NCI-H128 (cell line): ENCODE measurements at regions not wholly inside any gene's neighbourhood (a gene's known extent, or its start where the extent isn't known, plus 50 kb on each side); places are given as distances from the start of the nearest gene placed in this dataset.
A peak's percentile ranks its signal among the peaks of the same experiment; 100 is the strongest.

ENCODE experiments used
- DNase-seq: peaks from one replicate; lab custom pipeline; 2025; ENCODE audit not compliant: unreplicated experiment; lab: John Stamatoyannopoulos, UW

GRCh38 chr3:177590826-177591225 is 393.5 kb upstream of the TBL1XR1 start:
- DNase-seq: no peak

GRCh38 chr3:177591379-177591778 is 394.1 kb upstream of the TBL1XR1 start:
- no peak for DNase-seq

GRCh38 chr3:177594096-177594495 is 396.8 kb upstream of the TBL1XR1 start:
- no peak for DNase-seq

GRCh38 chr3:177595530-177596188 is 398.4 kb upstream of the TBL1XR1 start:
- DNase-seq: no peak

DNA sequence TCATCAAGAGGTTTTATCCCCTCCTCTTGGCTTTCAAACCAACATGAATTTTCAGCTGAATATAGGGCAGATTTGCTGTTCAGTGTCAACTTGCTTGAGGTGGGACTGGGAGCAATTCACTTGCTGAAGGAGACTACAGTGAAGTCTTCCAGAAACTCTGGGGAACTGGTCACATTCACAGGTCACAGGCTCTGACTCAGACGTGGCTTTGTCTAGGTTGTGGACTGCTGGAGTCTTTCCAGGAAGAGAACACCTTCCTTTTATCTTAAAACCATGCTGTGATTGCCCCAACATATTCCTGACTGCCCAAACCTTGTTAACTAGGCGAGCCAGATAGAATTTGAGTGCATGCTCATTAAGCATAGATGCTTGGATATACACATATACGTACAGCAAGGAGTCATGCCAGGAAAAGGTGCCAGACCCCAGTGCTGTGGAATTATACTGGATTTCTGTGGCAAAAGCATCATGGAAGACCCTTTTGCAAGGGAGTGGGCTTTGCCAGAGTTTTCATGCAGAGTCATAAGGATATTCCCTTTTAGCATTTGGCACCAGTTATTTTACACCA is 399.1 kb upstream of the TBL1XR1 start:
- DNase-seq: no peak

GRCh38 chr3:177596816-177597271 is 399.6 kb upstream of the TBL1XR1 start:
- DNase-seq: no peak

GRCh38 chr3:177597311-177598096 is 400.2 kb upstream of the TBL1XR1 start:
- DNase-seq: peak; percentile 91

DNA sequence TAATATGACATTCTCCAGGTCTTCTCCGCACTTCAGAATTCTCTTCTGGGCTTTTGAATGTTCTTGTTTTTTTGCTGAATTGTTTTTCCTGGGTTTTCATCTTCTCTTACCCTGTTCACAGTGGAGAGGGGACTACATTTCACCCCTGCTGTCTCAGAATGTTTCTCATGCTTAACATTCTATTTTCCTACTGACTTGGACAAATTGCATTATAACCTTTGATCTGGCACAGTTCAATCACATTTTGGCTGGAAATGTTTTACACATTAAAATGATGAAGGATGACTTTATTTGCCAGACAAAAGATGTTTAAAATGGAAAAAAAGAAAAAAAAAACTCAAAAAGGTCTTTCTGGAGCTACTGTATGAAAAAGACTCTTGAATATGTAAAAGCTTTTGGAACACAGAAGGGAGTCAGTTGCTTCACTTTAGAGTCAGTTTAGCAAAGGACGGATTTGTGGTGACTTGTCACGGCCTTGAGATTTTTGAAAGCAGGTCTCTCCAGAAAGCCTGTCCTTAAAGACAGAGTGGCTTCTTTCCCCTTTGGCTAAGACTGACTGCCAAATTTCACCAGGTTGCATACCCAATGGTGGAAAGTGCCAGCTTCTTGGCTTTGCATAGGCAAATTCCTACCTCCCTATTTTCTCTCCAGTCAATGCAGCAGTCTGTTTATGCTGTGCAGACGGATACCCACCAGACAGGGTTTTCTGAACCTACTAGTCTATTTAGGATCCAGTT is 401.0 kb upstream of the TBL1XR1 start:
- DNase-seq: no peak

- no peak for DNase-seq
Measured at GRCh38 chr3:177599326-177599725, 402.0 kb upstream of the TBL1XR1 start.

- DNase-seq: no peak
Measured at GRCh38 chr3:177599837-177600236, 402.6 kb upstream of the TBL1XR1 start.

DNA sequence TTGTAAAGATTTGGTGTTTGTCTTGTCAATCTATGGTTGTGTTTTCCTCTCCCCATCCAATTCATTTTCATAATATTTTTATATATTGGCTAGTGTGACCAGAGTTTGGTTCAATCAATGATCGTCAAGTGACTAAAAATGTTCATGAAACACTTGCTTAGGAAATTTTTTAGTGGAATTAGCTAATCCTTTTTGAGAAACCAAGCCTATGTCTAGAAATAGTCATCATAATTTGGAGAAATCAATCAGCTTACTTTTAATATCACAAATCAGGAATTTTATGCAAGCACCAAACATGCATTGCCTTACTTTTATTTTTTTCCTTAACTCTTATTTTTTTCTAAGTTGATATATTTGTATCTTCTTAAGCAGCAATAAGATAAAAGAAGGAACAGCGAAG is 403.1 kb upstream of the TBL1XR1 start:
- no peak for DNase-seq

DNA sequence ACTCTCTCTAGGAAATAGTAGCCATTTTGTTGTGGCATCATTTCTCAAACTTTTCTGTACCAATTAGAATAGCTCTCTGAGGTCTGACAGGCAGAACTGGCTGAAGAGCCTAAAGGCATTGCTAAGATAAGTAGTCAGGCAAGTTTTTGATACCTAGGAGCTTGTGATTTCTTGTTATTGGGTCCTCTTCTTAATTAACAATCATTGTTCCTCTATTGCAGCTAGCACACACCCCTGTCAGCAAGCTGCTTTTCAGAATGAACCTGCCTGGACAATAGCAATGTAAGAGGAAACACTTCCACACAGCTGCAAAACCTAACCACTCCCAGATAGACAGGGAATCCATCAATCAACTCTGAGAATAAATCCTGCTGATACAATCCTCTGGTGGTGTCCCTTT is 403.9 kb upstream of the TBL1XR1 start:
- no peak for DNase-seq

DNA sequence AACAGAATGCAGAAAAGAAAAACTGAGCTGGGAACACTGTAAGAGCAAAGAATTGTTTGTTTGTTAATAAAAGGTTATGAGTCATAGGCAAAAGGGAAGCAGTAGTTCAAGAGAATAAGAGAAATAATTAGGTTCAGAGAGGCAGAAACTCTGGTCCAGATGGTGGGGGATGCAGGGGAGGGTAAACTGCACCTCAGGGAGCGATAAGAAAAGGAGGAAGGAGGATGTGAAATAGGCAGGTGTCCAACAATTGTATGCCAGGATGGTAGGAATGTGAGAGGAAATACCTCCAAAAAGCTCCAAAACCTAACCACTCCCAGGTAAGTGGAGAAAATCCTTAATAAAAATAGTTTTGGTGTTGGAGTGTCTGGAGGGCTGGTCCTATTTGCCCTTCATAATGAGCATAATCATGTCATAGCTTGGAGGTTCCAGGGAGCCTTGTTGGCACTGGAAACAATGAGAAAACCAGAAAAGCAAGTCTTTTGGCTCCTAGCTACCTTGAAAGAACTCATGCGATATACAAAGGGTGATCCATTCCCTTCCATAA is 405.4 kb upstream of the TBL1XR1 start:
- DNase-seq: no peak

DNA sequence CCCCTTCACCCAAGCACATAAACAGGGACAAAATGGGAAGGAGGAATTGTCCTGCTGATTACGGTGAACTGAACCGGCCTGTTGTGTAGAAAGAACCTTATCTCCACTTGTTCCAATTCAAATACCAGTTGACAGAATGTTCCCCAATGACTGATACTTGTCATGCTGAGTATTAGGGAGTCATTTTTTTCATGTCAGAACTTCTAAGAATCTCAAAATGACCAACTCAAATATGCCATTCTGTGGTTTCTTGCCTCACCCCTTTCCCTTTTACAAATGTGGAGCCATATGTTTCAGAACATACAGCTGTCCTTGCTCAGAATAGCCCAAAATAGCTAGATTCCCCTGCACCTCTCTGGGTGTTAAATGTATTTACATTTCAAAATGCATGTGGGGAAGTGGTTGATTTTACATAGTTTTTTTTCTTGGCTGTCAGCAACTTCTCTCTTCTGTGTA is 405.9 kb upstream of the TBL1XR1 start:
- DNase-seq: no peak

- DNase-seq: no peak
Measured at GRCh38 chr3:177604181-177604580, 406.9 kb upstream of the TBL1XR1 start.

DNA sequence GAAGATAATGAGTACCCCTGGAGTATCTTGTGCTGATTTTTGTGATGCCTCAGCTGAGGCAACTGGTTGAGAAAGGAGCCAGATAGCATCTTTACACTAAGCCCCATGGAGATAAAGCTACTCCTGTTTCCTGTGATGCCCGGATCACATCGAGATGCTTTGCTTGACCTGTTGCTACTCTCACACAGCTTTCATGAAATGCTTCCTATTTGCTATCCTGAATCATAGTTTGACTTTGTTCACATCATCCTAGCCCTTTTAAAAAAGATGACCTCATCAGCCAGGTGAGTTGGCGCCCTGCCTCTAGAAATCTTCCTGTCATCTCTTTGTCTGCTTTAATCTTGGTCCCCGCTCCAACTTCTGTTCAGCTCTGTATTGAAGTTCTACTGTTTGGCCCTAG is 409.6 kb upstream of the TBL1XR1 start:
- no peak for DNase-seq

DNA sequence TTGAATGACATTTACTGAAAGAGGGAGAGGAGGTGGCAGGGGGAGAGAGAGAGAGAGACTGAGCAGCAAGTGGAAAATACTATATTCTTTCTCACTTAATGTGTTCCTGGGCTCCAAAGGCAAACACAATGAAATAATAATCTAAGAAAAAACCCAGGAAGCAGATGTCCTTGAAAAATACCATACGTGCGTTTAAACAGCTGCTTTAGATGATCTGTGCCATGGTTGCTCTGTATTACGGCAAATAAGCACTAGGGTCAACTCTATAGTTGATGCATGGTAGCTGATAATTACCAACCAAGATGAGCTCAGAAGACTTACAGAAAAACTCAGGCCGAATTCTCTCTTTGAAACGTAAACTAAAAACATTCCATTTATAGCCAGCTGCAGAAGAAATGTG is 410.3 kb upstream of the TBL1XR1 start:
- DNase-seq: no peak

GRCh38 chr3:177608443-177608842 is 411.2 kb upstream of the TBL1XR1 start:
- DNase-seq: no peak

- no peak for DNase-seq
Measured at GRCh38 chr3:177609613-177610012, 412.3 kb upstream of the TBL1XR1 start.

GRCh38 chr3:177610262-177610661 is 413.0 kb upstream of the TBL1XR1 start:
- DNase-seq: no peak
